ENCODE measurements at regions not wholly inside any gene's neighbourhood (a gene's known extent, or its start where the extent isn't known, plus 50 kb on each side); places are given as distances from the start of the nearest gene placed in this dataset.

DNA sequence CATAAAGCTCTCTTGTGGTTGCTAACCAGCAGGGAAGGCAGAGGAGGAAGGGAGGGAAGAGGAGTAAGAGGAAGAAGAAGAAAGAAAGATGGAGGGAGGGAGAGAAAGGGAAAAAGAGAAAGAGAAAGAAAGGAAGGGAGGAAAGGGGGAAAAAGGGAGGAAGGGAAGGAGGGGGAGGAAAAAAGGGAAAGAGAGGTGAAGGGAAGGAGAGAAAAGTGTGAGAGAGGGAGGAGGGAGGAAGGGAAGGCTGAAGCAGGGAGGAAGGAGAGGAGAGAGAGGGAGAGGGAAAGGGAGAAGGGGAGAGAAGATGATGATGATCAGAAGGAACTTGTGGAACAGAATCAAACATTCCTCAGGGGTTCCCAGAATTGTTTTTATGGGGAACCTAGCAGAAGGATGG lies 57.5 kb upstream of the TOX2 start:
- H3K9me3 ChIP-seq (ENCODE audit: severe bottlenecking): no peaks in the 10 kb centered on the region
- ATAC-seq (ENCODE audit: low read depth): no peak
- no peak for DNase-seq (ENCODE audit: low spot score)
- TF ChIP-seq, protein P1, sequence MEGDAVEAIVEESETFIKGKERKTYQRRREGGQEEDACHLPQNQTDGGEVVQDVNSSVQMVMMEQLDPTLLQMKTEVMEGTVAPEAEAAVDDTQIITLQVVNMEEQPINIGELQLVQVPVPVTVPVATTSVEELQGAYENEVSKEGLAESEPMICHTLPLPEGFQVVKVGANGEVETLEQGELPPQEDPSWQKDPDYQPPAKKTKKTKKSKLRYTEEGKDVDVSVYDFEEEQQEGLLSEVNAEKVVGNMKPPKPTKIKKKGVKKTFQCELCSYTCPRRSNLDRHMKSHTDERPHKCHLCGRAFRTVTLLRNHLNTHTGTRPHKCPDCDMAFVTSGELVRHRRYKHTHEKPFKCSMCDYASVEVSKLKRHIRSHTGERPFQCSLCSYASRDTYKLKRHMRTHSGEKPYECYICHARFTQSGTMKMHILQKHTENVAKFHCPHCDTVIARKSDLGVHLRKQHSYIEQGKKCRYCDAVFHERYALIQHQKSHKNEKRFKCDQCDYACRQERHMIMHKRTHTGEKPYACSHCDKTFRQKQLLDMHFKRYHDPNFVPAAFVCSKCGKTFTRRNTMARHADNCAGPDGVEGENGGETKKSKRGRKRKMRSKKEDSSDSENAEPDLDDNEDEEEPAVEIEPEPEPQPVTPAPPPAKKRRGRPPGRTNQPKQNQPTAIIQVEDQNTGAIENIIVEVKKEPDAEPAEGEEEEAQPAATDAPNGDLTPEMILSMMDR (IDR thresholded peaks at IDR 0.05; ENCODE audit: poor library complexity, severe bottlenecking): no peak
- H3K4me3 ChIP-seq (ENCODE audit: severe bottlenecking): no peak overlapping the region
- H3K27ac ChIP-seq (ENCODE audit: poor library complexity, severe bottlenecking): no peak overlapping the region
- H3K36me3 ChIP-seq (ENCODE audit: low read depth): no peaks in the 10 kb centered on the region
- no peaks in the 10 kb centered on the region for H3K4me1 ChIP-seq (ENCODE audit: insufficient read depth, poor library complexity, severe bottlenecking)
- no peaks in the 10 kb centered on the region for H3K27me3 ChIP-seq (ENCODE audit: insufficient read depth, poor library complexity, severe bottlenecking)

DNA sequence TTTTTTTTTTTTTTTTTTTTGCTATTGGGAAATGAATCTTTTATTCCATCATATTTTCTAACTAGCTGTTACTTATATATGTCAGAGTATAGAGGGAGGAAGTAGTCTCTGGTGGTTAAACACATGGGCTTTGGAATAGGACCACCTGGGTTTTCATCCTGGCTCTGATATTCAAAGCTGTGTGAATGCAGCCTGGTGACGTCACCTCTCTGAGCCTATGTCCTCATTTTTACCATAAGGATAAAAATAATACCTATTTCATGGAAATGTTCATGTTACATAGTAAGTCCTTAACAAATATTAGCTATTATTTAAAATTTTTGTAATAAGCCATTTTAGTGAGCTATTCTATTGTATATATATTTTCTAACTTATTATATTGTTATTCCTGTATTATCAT lies 58.8 kb upstream of the TOX2 start:
- no peak overlapping the region for H3K27ac ChIP-seq (ENCODE audit: poor library complexity, severe bottlenecking)
- no peaks in the 10 kb centered on the region for H3K27me3 ChIP-seq (ENCODE audit: insufficient read depth, poor library complexity, severe bottlenecking)
- TF ChIP-seq, protein P1 (IDR thresholded peaks at IDR 0.05; ENCODE audit: poor library complexity, severe bottlenecking): no peak
- peaks cover 3% of the 10 kb centered on the region for H3K4me1 ChIP-seq (ENCODE audit: insufficient read depth, poor library complexity, severe bottlenecking)
- no peak overlapping the region for H3K4me3 ChIP-seq (ENCODE audit: severe bottlenecking)
- H3K36me3 ChIP-seq (ENCODE audit: low read depth): no peaks in the 10 kb centered on the region
- no peak for ATAC-seq (ENCODE audit: low read depth)
- DNase-seq (ENCODE audit: low spot score): no peak
- H3K9me3 ChIP-seq (ENCODE audit: severe bottlenecking): no peaks in the 10 kb centered on the region

DNA sequence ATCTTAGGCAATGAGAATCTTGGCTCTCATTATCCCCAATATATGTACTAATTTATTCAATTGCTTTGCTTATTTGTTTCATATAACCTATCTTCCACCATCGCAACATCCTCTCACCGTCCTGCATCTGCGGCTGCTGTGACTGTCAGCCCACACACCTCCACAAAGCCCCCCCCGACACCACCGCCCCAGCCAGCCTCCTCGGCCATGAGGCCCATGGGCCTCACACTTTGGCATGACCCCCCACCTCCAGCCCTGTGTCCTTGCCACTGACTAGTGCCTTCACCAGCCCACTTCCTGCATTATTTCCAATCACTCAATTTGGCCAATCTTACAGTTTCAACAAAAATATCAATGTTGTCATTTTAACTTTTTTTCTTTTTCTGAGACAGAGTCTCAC lies 60.7 kb upstream of the TOX2 start:
- no peak for ATAC-seq (ENCODE audit: low read depth)
- TF ChIP-seq, protein P1 (IDR thresholded peaks at IDR 0.05; ENCODE audit: poor library complexity, severe bottlenecking): no peak
- DNase-seq (ENCODE audit: low spot score): peak; percentile 78
- Histone ChIP-seq H3K27ac (ENCODE audit: poor library complexity, severe bottlenecking) (no peak overlapping the region), H3K9me3 (ENCODE audit: severe bottlenecking) (no peaks in the 10 kb centered on the region), H3K4me3 (ENCODE audit: severe bottlenecking) (no peak overlapping the region), H3K27me3 (ENCODE audit: insufficient read depth, poor library complexity, severe bottlenecking) (no peaks in the 10 kb centered on the region), H3K36me3 (ENCODE audit: low read depth) (no peaks in the 10 kb centered on the region), H3K4me1 (ENCODE audit: insufficient read depth, poor library complexity, severe bottlenecking) (peaks cover 21% of the 10 kb centered on the region)

- TF ChIP-seq, protein P1 (IDR thresholded peaks at IDR 0.05; ENCODE audit: poor library complexity, severe bottlenecking): no peak
- Histone ChIP-seq H3K4me3 (ENCODE audit: severe bottlenecking) (no peak overlapping the region), H3K27ac (ENCODE audit: poor library complexity, severe bottlenecking) (no peak overlapping the region), H3K27me3 (ENCODE audit: insufficient read depth, poor library complexity, severe bottlenecking) (no peaks in the 10 kb centered on the region), H3K4me1 (ENCODE audit: insufficient read depth, poor library complexity, severe bottlenecking) (peaks cover 21% of the 10 kb centered on the region), H3K9me3 (ENCODE audit: severe bottlenecking) (no peaks in the 10 kb centered on the region), H3K36me3 (ENCODE audit: low read depth) (no peaks in the 10 kb centered on the region)
- peak; percentile 63 for ATAC-seq (ENCODE audit: low read depth)
- peak; percentile 60 for DNase-seq (ENCODE audit: low spot score)
Measured at GRCh38 chr20:43853174-43853803, 61.4 kb upstream of the TOX2 start.

DNA sequence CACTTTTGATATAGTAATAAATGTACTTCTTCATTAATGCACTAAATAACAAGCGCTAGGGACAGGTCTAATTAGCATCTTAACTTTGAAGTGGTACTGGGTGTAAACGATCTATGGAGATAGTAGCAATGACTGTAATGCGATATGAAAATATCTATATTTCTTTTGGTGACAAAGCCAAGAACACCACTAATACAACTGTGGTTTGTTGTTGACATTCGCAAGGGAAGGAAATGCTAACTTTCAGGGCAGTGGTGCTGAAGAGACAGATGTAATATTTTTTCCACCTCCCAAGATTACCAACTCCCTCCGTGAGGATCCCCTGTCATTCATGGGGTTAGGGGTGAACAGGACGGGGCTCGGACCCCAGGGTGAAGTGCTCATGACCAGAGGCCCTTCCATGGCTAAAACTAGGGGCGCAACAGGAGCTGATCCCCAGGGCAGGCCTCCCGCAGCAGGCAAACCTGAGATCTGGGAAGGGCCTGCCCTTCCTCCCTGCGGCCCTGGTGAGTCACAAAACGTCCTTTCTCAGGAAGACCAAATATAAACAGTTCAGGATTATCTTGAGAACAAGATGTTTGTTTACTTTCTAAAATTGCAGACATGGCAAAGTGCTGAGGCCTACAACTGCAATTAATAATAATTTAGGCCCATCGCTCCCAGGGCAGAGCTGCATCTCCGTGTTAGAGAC lies 65.0 kb upstream of the TOX2 start:
- DNase-seq (ENCODE audit: low spot score) (peak; percentile 89), ATAC-seq (ENCODE audit: low read depth) (peak; percentile 78)
- no peaks in the 10 kb centered on the region for H3K9me3 ChIP-seq (ENCODE audit: severe bottlenecking)
- TF ChIP-seq, protein P1 (IDR thresholded peaks at IDR 0.05; ENCODE audit: poor library complexity, severe bottlenecking): peak; percentile 34
- peaks cover 41% of the 10 kb centered on the region for H3K4me1 ChIP-seq (ENCODE audit: insufficient read depth, poor library complexity, severe bottlenecking)
- H3K36me3 ChIP-seq (ENCODE audit: low read depth): no peaks in the 10 kb centered on the region
- no peaks in the 10 kb centered on the region for H3K27me3 ChIP-seq (ENCODE audit: insufficient read depth, poor library complexity, severe bottlenecking)
- no peak overlapping the region for H3K4me3 ChIP-seq (ENCODE audit: severe bottlenecking)
- peak overlapping the region; percentile 63 for H3K27ac ChIP-seq (ENCODE audit: poor library complexity, severe bottlenecking)
